Omental fat pad (tissue), 3 donors: ENCODE measurements at regions not wholly inside any gene's neighbourhood (a gene's known extent, or its start where the extent isn't known, plus 50 kb on each side); places are given as distances from the start of the nearest gene placed in this dataset.

Source experiments
- ATAC-seq: fragments of 150-250 bp; one replicate; pipeline ENCODE4 v1.9.1; 2016; ENCODE audit warnings: mild to moderate bottlenecking, moderate library complexity; ENCODE audit not compliant: low FRiP score
- DNase-seq: peaks from one replicate; pipeline ENCODE4 v3.0.0-alpha.2; 2019; ENCODE audit warnings: low spot score
- CTCF ChIP-seq, 3 donors: fragments of 450-650 bp; IDR thresholded peaks; one replicate each; pipeline ENCODE4 v1.5.1; 2016 to 2017; ENCODE audit warnings: antibody characterized with exemption in 3 of 3, mild to moderate bottlenecking in 3 of 3, moderate library complexity in 2 of 3

GRCh38 chr1:29753244-29753643, 516.9 kb downstream of the PTPRU start:
- TF ChIP-seq CTCF (IDR thresholded peaks at IDR 0.05) = no peak
- ATAC-seq = no peak

GRCh38 chr1:29752141-29752540, 515.8 kb downstream of the PTPRU start:
- DNase-seq (no peak), ATAC-seq (no peak)
- TF ChIP-seq CTCF (IDR thresholded peaks at IDR 0.05) = no peak

More at GRCh38 chr1:29753244-29753643, 516.9 kb downstream of the PTPRU start:
- DNase-seq = no peak

GRCh38 chr1:29749024-29749945, 513.0 kb downstream of the PTPRU start:
- ATAC-seq (no peak), DNase-seq (no peak)
- no peak for TF ChIP-seq CTCF (IDR thresholded peaks at IDR 0.05)

GRCh38 chr1:29747196-29747595, 510.9 kb downstream of the PTPRU start:
- no peak for DNase-seq
- no peak for ATAC-seq
- TF ChIP-seq CTCF (IDR thresholded peaks at IDR 0.05) = no peak

- ATAC-seq (no peak), DNase-seq (no peak)
- no peak for TF ChIP-seq CTCF (IDR thresholded peaks at IDR 0.05)
Measured at GRCh38 chr1:29746076-29746665, 509.8 kb downstream of the PTPRU start.

- DNase-seq (no peak), ATAC-seq (no peak)
- no peak for TF ChIP-seq CTCF (IDR thresholded peaks at IDR 0.05)
Measured at GRCh38 chr1:29744684-29745490, 508.6 kb downstream of the PTPRU start.
